ENCODE measurements at regions not wholly inside any gene's neighbourhood (a gene's known extent, or its start where the extent isn't known, plus 50 kb on each side); places are given as distances from the start of the nearest gene placed in this dataset.

GRCh38 chr13:106756446-106756845 lies 188.5 kb upstream of the ARGLU1 start:
- TF ChIP-seq CTCF (conservative IDR thresholded peaks at IDR 0.05; ENCODE audit: low read depth, low read length) (no peak), EZH2 (IDR thresholded peaks at IDR 0.05; ENCODE audit: low read length, unreplicated experiment) (no peak), EZH2phosphoT487 (IDR thresholded peaks at IDR 0.05; ENCODE audit: borderline replicate concordance, low read length) (no peak)

Data from PC-3 (cell line).